ENCODE measurements at regions not wholly inside any gene's neighbourhood (a gene's known extent, or its start where the extent isn't known, plus 50 kb on each side); places are given as distances from the start of the nearest gene placed in this dataset.
"Not testable (repeated sequence)": the region's sequence is repeated elsewhere in the genome, so short reads cannot be mapped to it uniquely, and the experiment has no call there.

DNA sequence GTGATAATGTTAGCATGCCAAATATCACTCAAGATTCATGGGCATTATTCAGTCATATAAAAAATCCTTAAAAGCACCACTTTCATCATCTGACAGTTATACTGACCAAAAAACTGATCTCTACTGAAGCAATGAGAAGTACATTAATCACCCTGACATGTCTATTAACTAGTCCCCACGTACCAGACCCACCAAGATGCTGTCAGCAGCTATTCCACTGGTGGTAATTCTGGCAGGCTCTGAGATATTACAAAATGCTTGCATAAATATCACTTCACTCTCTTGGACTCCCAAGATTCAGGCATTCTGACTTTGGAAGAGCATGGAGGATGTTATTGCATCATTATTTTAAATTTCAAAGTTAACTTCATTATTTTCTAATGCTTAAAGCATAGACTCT, 717.0 kb downstream of the DNAH5 start:
- no peak for DNase-seq (ENCODE audit: low spot score)

DNA sequence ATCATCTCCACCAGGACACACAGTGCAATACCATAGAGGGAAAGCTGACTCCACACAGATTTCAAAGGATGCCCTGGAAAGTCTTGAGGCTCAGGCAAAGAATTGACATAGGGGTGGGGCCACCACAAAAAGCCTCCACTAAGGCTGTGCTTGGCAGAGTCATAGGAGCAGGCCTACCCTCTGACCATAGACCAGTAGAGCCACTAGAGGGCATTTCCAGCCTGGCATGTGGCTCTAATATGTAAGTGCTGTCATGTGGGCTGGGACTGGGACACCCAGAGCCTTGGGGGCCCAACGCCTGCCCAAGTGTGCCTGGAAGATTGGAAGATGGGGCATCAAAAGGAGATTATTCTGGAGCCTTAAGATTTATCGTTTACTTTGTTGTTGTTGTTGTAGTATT, 726.0 kb downstream of the DNAH5 start:
- no peak for DNase-seq (ENCODE audit: low spot score)

DNA sequence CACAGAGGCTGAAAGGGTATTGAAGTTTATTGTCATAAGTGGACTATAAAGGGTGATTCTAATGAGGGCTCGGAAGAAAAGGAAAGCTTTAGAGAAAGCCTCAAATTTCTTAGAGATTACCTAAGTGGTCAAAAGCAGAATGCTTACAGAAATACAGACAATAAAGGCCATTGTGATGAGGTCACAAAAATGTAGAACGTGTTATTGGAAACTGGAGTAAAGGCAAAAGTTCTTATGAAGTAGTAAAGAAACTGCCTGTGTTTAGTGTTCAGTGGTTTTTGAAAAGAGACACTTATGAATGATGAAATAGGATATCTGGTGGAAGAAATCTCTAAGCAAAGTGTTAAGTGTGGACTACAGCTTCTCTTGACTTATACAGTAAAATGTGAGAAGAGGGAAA, 726.9 kb downstream of the DNAH5 start:
- no peak for DNase-seq (ENCODE audit: low spot score)

DNA sequence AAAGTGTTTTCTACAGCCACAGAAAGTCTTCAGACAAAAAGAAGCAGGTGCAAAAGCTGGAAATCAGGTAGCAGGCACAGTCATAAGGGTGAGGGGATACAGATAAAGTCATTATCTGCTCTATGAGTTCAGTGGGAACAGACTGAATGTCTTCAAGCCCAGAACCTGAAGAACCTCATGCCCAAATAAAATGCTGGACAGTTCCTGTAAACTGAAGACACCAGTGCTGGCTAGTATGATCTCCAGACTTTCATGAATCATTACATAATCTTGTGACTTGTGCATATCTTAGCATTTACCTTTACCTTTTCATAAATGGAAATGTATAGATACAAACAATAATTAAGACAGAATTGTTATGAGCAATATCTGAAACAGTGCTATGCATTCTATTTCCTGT, 728.7 kb downstream of the DNAH5 start:
- DNase-seq (ENCODE audit: low spot score) = no peak

DNA sequence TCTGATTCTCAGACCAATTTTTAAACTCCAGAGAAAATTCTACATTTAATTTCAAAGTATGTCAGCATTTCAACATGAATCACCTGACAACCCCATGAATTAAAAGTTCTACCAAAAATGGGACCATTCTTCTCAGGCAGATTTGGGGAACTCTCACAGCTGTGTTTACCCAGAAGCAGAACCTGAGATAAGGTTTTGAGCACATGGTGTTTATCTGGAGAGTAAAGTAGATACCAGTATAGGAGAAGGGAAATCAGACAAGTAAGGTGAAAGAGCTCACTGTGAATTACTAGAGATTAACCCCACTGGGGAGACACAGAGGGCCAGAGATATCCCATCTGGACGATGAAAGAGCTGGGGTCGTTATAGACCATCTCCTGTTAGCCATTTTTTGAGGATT, 729.1 kb downstream of the DNAH5 start:
- no peak for DNase-seq (ENCODE audit: low spot score)

DNA sequence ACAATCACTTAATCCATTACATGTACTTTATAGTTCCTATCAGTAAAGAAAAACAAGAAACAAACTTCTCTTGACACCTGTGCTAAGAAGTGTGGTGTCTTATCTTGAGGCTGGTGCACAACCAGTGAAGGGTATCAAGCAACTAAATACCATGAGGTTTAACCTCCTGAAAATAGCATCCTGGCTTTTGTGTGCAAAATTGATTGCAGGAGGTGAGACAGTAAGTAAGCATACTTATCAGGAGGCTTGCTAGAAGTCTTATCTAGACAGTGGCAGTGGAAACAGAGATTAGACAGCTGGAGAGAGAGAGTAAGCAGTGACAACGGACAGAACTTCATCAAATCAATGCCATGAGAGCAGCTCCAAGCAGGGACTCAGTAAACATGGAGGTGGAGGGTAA, 730.3 kb downstream of the DNAH5 start:
- no peak for DNase-seq (ENCODE audit: low spot score)

DNA sequence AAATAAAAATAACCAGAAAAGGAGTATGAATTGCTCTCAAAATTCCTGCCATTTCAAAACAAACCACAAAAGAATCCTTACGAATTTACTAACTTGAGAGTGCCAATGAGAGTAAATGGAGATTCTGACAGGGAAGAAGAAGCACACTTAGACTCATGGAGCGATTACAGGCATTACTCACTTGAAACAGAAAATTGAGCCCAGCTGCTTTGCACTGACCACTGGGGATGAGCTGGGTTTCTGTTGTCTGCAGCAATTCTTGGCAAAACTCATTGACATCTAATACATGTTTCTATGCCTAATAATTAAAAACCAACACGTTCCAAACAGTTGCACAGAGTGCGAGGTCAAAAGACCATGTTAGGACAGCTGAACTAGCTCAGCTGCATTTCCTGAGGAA, 731.6 kb downstream of the DNAH5 start:
- no peak for DNase-seq (ENCODE audit: low spot score)

DNA sequence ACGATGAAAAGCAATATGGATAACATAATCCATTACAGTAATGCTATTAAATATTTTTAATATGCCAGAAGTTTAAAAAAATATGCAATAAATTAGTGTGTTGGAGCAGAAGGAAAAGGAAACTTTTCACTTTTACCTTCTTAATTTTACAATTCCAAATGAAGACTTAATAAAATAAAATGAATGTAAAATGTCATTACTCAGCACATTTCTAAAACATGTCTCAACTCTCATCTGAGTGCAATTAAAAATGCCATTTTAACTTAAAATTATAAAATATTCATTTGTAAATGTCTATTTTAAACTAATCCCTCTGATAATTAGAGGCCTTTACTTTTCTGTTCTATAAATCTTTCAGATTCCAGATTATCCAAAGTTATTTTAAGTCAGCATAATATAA, 733.4 kb downstream of the DNAH5 start:
- DNase-seq (ENCODE audit: low spot score) = no peak

DNA sequence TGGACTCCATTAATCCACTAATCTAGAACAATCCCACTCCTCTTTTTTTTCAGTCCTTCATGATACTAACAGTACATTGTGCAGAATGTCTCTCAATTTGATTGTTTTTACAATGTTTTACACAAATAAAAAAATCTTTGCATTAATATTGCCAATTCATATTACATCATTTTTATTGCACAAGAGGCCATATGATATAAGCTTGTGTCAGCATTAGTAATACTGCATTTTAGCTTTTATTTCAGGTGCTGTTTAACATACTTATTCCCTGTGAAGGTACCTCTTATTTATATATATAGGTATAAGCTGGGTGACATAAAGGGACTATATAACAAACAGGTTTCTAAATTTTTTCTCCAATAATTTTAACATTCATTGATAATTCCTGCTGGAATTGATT, 737.4 kb downstream of the DNAH5 start:
- no peak for DNase-seq (ENCODE audit: low spot score)

DNA sequence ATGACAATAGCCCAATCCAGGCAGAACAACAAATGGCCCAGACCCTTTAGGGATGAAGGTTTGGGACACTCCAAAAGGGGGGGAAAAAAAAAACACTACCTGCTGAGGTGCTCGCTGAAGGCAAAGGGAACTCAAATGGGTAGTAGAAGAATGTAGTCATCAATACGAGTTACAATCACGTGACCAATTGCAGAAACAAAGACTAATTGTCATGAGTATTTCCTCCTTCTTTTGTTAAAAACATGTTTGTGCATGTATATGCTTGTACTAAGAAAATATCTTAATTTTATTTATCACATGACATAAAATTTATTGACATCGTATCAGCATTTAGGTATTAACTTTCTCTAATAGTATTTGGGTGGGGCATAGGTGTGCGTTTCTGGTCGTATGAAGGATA, 743.5 kb downstream of the DNAH5 start:
- DNase-seq (ENCODE audit: low spot score) = no peak

DNA sequence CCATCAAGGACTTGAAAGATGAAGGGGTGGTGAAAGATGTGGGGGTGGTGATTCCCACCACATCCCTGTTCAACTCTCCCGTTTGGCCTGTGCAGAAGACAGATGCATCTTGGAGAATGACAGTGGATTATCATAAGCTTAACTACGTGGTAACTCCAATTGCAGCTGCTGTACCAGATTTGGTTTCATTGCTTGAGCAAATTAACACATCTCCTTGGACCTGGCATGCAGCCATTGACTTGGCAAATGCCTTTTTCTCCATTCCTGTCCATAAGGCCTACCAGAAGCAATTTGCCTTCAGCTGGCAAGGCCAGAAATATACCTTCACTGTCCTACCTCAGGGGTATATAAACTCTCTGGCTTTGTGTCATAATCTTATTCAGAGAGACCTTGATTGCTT, 746.3 kb downstream of the DNAH5 start:
- not testable (repeated sequence) for DNase-seq (ENCODE audit: low spot score)

DNA sequence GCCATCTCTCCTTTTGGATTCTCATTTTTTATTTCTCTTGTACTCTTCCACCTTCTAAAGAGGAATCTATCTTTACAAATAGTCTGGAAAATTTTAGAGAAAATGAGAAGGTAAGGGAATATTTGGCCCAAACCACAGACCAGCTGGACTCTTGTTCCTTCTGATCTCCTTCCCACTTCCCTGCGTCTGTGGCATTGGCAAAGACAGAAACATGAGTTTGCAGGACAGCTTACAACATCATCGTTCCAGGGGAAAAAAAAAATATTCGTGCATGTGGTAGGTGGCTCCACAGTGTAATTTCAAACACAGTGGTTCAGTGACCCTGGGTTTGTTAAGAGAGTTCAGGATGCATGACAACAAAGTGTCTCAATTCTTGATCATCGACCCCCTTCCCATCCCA, 755.0 kb downstream of the DNAH5 start:
- no peak for DNase-seq (ENCODE audit: low spot score)

DNA sequence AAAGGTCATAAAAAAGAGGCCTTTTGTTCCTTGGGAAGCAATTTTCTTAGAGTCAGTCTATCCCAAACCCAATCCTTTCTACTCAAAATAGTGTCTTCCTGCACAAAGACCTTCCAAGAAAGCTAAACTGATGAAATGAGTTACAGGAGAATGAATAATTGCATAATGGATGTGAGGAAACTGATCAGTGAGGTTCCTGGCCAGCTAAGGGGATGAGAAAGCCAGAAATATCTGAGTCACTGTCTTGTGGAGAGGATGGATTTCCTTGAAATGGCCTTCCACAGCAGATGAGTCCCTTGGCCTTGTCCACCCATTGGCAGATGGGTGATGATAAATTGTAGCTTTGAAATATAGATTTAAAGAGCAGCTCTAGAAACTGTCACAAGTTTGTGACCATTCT, 756.1 kb downstream of the DNAH5 start:
- no peak for DNase-seq (ENCODE audit: low spot score)

DNA sequence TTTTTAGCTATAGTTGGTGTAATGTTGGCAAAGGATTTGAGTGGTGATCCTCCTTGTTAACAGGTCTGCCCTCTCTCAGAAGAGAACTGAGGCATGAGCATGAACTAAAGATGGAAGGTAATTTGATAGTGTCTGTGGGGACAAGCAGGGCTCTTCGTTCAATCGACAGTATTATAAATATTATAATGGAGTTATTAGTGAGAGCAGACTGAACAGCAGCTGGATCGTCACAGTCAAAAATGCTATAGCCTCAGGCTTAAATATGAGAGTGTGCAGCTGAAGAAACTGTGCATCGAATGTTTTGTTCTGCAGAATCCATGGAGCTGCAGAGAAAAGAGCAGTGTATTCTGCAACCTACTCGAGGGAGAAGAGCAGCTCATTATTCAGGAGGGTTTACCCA, 757.3 kb downstream of the DNAH5 start:
- DNase-seq (ENCODE audit: low spot score) = no peak

DNA sequence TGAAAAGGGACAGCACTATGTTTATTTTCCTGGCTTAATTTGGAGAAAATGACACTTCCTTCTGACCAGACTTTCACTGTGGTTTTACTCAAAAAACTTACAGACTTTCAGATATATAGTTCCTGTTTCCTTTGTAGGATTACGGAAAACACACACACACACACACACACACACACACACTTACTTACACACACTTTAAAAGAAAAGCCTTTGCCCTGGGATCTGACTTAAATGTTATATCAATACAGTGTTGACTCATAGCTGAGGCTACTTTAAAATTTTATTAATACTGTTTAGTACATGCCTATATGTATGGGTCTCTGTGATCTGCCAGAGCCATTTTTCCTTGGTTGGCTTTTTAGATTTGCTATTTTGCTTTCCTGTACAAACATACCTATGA, 758.3 kb downstream of the DNAH5 start:
- no peak for DNase-seq (ENCODE audit: low spot score)

DNA sequence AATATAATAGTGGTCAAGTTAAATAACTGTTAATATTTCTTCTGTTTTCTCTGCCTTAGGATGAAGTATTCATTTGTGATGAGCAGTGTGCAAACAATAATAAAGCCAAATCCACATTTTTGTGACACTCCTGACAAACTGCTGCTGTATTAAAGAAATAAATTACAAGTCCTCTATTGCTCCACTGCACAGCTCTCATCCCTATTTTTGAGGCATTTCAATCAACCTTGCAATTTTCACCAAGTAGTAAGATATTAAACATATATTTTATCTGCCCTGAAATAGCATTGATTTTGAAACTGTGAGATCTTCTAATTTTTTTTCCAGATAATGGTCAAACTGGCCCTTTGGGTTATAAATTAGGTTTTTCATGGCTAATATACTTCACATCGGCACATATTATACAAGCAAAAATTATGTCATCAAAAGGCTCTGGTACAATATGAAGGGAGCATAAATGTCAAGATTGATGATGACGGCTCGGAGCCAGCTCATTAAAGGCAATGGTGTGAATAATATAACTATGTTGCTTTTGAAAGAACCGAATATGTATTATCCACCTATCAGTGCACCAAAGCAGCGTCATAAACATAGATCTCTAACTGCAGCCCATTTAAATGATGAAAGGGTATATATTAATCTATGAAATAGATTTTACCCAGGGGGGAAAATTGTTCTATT, 764.9 kb downstream of the DNAH5 start:
- DNase-seq (ENCODE audit: low spot score) = no peak

DNA sequence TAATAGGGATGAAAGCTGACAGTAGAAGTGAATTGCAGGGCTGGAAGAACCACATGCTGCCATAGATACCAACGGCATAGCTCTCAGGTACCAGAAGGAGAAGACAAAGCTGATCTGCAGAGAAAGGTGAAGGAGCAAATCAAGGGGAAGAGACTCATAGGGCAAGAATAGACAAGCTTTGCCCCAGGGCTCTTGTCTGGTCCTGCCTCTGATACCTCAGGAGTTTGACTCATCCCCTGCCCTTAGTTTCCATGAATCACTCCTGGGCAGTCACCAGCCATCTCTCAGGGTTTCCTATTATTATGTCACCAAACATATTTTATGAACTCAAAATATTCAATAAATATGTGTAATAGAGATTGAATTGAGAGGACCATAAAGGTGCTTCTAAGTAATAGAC, 800.9 kb downstream of the DNAH5 start:
- no peak for DNase-seq (ENCODE audit: low spot score)

DNA sequence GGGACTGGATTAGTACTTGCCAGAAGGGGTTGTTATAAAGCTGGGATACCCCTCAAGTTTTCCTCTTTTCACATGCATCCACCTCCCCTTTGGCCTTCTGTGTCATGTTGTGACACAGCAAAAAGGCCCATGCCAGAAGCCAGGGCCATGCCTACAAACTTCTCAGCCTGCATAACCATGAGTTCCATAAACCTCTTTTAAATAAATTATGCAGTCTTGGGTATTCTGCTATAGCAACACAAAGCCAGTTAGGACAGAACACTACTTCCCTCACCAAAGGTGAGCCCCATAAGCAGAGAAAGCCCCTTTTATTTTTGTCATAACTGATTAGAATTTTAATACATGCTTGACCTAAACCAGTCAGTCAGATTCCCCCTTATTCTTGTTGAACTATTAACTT, 801.3 kb downstream of the DNAH5 start:
- no peak for DNase-seq (ENCODE audit: low spot score)

DNA sequence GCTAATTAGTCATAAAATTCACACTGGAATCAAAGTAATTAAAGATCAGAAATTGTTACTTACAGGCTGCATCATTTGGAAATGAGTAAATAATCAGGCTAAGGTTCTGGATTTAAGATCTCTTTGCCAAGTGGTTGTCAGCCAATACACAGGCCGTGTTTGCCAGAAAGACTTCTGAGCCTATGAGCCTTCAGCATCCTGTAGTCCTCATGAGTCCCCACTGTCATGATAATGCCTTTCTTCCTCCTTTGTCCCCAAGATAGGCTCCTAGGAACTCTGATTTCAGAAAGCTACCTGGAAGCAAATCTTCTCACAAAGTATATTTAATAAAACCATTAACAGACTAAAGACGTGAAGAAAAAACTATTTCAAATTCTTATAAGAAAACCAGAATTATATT, 810.5 kb downstream of the DNAH5 start:
- DNase-seq (ENCODE audit: low spot score) = no peak

DNA sequence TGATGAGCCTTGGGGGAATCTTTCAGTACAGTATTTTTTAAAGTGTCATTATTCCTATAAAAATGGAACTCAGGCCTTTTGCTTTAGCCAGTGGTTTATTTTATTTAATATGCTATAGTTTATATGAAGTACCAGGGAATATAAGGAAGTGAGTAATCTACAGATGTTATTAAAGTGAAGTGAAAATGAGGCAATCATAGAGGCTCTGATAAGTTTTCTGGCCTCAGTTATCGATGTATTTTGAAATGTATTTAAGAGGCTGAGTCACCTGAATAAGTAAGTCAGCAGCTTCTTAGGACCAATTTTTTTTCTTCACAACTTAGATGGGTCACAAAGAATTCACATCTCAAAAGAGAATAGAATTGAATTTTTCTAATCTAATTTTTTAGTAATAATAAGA, 829.0 kb downstream of the DNAH5 start:
- no peak for DNase-seq (ENCODE audit: low spot score)

DNA sequence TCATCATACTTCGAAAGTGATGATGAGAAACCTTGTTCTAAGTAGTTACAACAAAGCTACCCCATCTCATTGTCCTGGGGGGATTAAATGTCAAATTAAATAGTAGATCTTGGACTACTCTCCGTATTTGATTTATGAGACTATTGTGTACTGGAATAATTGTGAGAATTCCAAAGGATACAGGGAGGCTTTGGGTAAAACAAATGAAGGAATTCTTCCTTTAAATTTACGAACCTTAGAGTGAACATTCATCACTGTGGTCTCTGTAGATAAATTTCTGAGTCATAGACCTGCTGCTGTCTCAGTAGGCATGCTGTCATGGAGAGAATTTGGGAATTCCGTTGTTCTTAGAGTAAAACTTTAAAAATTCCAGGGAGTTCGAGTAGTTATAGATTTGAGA, 836.2 kb downstream of the DNAH5 start:
- no peak for DNase-seq (ENCODE audit: low spot score)

DNA sequence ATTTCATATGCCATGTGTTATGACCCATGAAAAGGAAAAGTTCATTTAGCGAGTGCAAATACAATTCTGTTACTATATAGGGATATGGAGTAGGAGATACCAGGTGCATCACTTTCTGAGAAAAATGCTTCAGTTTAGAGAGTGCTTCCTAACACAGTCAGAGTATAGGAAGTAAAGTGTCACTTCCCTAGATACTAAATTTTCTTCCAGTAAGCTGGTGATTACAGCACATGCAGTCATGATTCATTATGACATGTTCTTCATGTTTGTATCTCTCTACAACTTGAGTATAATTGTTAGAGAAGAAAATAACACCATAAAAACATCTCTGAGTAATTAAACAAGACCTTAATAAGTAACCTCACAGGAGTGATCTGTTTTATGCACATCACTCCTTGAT, 837.0 kb downstream of the DNAH5 start:
- DNase-seq (ENCODE audit: low spot score) = no peak

DNA sequence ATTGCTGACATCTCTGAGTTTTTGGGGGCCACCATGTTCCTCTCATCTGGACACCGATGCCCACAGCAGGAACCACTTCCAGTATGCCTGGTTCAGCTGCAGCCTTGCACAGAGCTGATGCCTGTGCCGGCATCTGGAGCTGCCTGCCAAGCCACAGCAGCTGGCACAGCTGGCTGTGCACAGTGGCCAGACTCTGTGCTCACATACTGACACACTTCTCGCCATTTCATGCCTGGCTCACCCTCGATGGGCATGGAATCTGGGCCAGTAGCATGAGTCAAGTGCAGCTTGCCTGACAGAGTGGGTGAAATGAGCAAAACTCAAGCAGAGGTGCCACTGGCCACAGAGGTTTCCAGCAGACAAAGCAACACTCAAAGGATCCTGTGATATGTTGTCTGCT, 863.4 kb downstream of the DNAH5 start:
- DNase-seq (ENCODE audit: low spot score) = no peak

DNA sequence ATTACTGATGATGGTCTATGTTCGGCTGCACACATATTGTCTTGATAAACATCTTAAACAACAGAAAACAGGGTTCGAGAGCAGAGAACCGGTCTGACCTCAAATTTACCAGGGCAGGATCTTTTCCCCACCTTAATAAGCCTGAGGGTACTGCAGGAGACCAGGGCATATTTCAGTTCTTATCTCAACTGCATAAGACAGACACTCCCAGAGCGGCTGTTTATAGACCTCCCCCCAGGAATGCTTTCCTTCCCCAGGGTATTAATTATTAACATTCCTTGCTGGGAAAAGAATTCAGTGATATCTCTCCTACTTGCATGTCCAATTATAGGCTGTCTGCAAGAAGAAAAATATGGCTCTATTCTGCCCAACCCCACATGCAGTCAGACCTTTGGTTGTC, 871.6 kb downstream of the DNAH5 start:
- not testable (repeated sequence) for DNase-seq (ENCODE audit: low spot score)

DNA sequence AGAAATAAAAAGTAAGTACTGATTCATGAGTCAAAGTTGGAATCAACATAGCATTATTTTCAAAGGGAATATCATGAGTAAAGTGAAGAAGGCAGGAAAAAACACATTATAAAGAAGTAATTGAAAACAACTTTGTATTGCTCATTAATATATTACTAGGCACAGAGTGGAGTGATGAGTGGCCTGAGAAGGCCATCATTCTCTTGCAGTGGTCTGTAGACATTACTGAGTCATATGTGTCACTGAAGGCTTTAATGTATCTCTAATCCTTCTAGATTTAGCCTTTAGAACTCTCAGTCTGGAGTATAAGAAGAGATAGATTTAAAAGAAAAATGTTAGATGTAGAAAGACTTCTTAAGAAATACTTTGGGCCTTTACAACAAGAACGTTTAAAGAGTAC, 881.4 kb downstream of the DNAH5 start:
- no peak for DNase-seq (ENCODE audit: low spot score)
